Endothelial cell of umbilical vein (primary cell): ENCODE measurements at regions not wholly inside any gene's neighbourhood (a gene's known extent, or its start where the extent isn't known, plus 50 kb on each side); places are given as distances from the start of the nearest gene placed in this dataset.

Experiments
- BruUV-seq: library from RNA; stranded (reverse); fragments of 400-500 nt; replicated peaks from 2 replicates; lab custom pipeline; 2021; lab: Mats Ljungman, UMichigan
- CTCF ChIA-PET: fragments of 300-600, 350-600 bp; sonication (Branson Sonifier 250); formaldehyde crosslinking; loops from one replicate; lab custom pipeline; 2021; ENCODE audit warnings: antibody characterized with exemption, inconsistent platforms; lab: Charles Lee
- POLR2A ChIA-PET: fragments of 300-600, 350-600 bp; sonication (Branson Sonifier 250); formaldehyde crosslinking; loops from one replicate; lab custom pipeline; 2021; ENCODE audit warnings: antibody characterized with exemption, inconsistent platforms; lab: Charles Lee
- DNase-seq: peaks from one replicate; pipeline ENCODE4 v3.0.0-alpha.2; 2011; ENCODE audit warnings: low read depth, low spot score
- FAIRE-seq: peaks from 2 replicates; lab custom pipeline; 2011; peaks lifted over from hg19 to GRCh38; lab: Jason Lieb, UNC
- H2AFZ ChIP-seq: 2 replicates; pipeline ENCODE4 v1.6.0; 2012; ENCODE audit warnings: low read depth, low read length, control low read depth, inconsistent platforms
- H3K27ac ChIP-seq: 2 replicates; pipeline ENCODE4 v1.5.1; 2011; ENCODE audit warnings: low read depth, mild to moderate bottlenecking, control low read depth, low read length, moderate library complexity; ENCODE audit not compliant: insufficient read depth
- H3K27me3 ChIP-seq, 2 experiments: 2 replicates each; pipeline versions ENCODE4 v1.6.0 to v1.6.1; 2011; ENCODE audit warnings: low read length in 2 of 2, mixed read lengths in 1 of 2; ENCODE audit not compliant: control insufficient read depth in 2 of 2, insufficient read depth in 2 of 2
- H3K36me3 ChIP-seq, 2 experiments: 2 replicates in 1 of 2; 3 replicates in 1 of 2; pipeline ENCODE4 v1.5.1; 2011; ENCODE audit warnings: low read length in 2 of 2, mild to moderate bottlenecking in 1 of 2, moderate library complexity in 1 of 2; ENCODE audit not compliant: control insufficient read depth in 2 of 2, insufficient read depth in 2 of 2; ENCODE audit errors: extremely low read depth in 1 of 2
- H3K4me1 ChIP-seq: 3 replicates; pipeline ENCODE4 v1.5.1; 2011; ENCODE audit warnings: mild to moderate bottlenecking, low read length; ENCODE audit not compliant: control insufficient read depth, insufficient read depth; ENCODE audit errors: extremely low read depth
- H3K4me2 ChIP-seq: 2 replicates; pipeline ENCODE4 v1.6.1; 2011; ENCODE audit warnings: low read length, control low read depth, mixed read lengths; ENCODE audit not compliant: insufficient read depth
- H3K4me3 ChIP-seq, 3 experiments: fragments of 200-600 bp in 1 of 3; sonication (generic), shearing (Covaris generic) in 1 of 3; replicated peaks in 1 of 3; 2 replicates each; pipeline ENCODE4 v1.5.1; 2011 to 2016; ENCODE audit warnings: control low read depth in 3 of 3, low read length in 3 of 3, mild to moderate bottlenecking in 2 of 3, inconsistent platforms in 1 of 3, low read depth in 1 of 3, moderate library complexity in 1 of 3; ENCODE audit not compliant: insufficient read depth in 1 of 3
- H3K79me2 ChIP-seq: 2 replicates; pipeline ENCODE4 v1.6.0; 2012; ENCODE audit warnings: low read length, inconsistent platforms; ENCODE audit not compliant: control insufficient read depth, insufficient read depth
- H3K9ac ChIP-seq: replicated peaks from 2 replicates; pipeline ENCODE3; 2011; ENCODE audit warnings: low read length, control low read depth; ENCODE audit not compliant: insufficient read depth; ENCODE audit errors: extremely low read depth
- H3K9me1 ChIP-seq: replicated peaks from 3 replicates; pipeline ENCODE4 v1.6.0; 2011; ENCODE audit warnings: mild to moderate bottlenecking, low read length; ENCODE audit not compliant: control insufficient read depth, insufficient read depth; ENCODE audit errors: extremely low read depth
- H3K9me3 ChIP-seq: replicated peaks from 2 replicates; pipeline ENCODE4 v1.5.1; 2012; ENCODE audit warnings: low read length, inconsistent platforms; ENCODE audit not compliant: control insufficient read depth, insufficient read depth
- H4K20me1 ChIP-seq: replicated peaks from 2 replicates; pipeline ENCODE3; 2011; ENCODE audit warnings: mild to moderate bottlenecking, low read length; ENCODE audit not compliant: control insufficient read depth, insufficient read depth; ENCODE audit errors: extremely low read depth
- EZH2 ChIP-seq: IDR thresholded peaks from 2 replicates; pipeline ENCODE4 v1.6.1; 2012; ENCODE audit warnings: borderline replicate concordance, low read depth, mild to moderate bottlenecking, moderate library complexity, low read length, inconsistent platforms; ENCODE audit not compliant: severe bottlenecking
- FOS ChIP-seq: IDR thresholded peaks from 2 replicates; pipeline ENCODE4 v1.6.1; 2011; ENCODE audit warnings: mild to moderate bottlenecking, low read length, moderate library complexity, borderline replicate concordance; ENCODE audit not compliant: insufficient read depth
- GATA2 ChIP-seq: IDR thresholded peaks from 2 replicates; pipeline ENCODE4 v1.7.0; 2011; ENCODE audit warnings: low read depth, mild to moderate bottlenecking, moderate library complexity, mixed read lengths, low read length; ENCODE audit not compliant: insufficient read length, insufficient read depth
- JUN ChIP-seq: IDR thresholded peaks from 2 replicates; pipeline ENCODE4 v1.6.1; 2011; ENCODE audit warnings: borderline replicate concordance, low read depth; ENCODE audit not compliant: insufficient read length, insufficient read depth
- MYC ChIP-seq: IDR thresholded peaks from one replicate; pipeline ENCODE4 v1.6.1; 2011; ENCODE audit warnings: mild to moderate bottlenecking, low read depth, low read length
- POLR2A ChIP-seq: IDR thresholded peaks from 2 replicates; pipeline ENCODE4 v1.6.1; 2012; ENCODE audit warnings: low read depth, mild to moderate bottlenecking, control low read depth, low read length
- POLR2AphosphoS5 ChIP-seq: IDR thresholded peaks from 2 replicates; pipeline ENCODE4 v1.6.1; 2012; ENCODE audit warnings: low read depth, mild to moderate bottlenecking, control low read depth, low read length, moderate library complexity; ENCODE audit not compliant: insufficient read depth
- dilution Hi-C: fragments of 300-500 bp; cut with MboI; formaldehyde crosslinking; loops from one replicate; pipeline ENCODE4 v1.15.0; 2019; ENCODE audit warnings: low sequenced_read_pairs; ENCODE audit not compliant: extremely low pct_ligation_motif_present
- intact Hi-C: fragments of 100-400 bp; cut with micrococcal nuclease; formaldehyde crosslinking; loops from one replicate; pipeline ENCODE4 v1.10.0; 2022
- TF ChIP-seq, protein P1 (sequence below), 2 donors: IDR thresholded peaks; 1 replicate in 1 of 2; 2 replicates in 1 of 2; pipeline ENCODE4 v1.5.1; 2011; ENCODE audit warnings: low read length in 2 of 2, mild to moderate bottlenecking in 2 of 2, moderate library complexity in 2 of 2, control low read depth in 1 of 2, inconsistent platforms in 1 of 2, low read depth in 1 of 2; ENCODE audit not compliant: insufficient read depth in 1 of 2; ENCODE audit errors: extremely low read depth in 1 of 2
- TF ChIP-seq, protein P2 (sequence below): IDR thresholded peaks from 2 replicates; pipeline ENCODE4 v1.6.1; 2011; ENCODE audit not compliant: insufficient read depth, insufficient read length

GRCh38 chrX:26019386-26019785 is 118.8 kb upstream of the MAGEB18 start:
- intact Hi-C loops: no loop called here
- CTCF ChIA-PET: no interaction called here
- no TSS peak for BruUV-seq

More at GRCh38 chrX:26019386-26019785, 118.8 kb upstream of the MAGEB18 start:
- DNase-seq (no peak), FAIRE-seq (no peak)
- no peaks in the 10 kb centered on the region for H3K79me2 ChIP-seq
- no peak overlapping the region for H3K4me2 ChIP-seq
- H3K4me3 ChIP-seq: no peak overlapping the region
- no peaks in the 10 kb centered on the region for H3K4me1 ChIP-seq
- dilution Hi-C loops: no loop called here
- H3K36me3 ChIP-seq: no peaks in the 10 kb centered on the region
- no peaks in the 10 kb centered on the region for H4K20me1 ChIP-seq
- no peak overlapping the region for H3K9ac ChIP-seq
- POLR2A ChIA-PET: no interaction called here
- TF ChIP-seq GATA2: no peak
- TF ChIP-seq, protein P1, sequence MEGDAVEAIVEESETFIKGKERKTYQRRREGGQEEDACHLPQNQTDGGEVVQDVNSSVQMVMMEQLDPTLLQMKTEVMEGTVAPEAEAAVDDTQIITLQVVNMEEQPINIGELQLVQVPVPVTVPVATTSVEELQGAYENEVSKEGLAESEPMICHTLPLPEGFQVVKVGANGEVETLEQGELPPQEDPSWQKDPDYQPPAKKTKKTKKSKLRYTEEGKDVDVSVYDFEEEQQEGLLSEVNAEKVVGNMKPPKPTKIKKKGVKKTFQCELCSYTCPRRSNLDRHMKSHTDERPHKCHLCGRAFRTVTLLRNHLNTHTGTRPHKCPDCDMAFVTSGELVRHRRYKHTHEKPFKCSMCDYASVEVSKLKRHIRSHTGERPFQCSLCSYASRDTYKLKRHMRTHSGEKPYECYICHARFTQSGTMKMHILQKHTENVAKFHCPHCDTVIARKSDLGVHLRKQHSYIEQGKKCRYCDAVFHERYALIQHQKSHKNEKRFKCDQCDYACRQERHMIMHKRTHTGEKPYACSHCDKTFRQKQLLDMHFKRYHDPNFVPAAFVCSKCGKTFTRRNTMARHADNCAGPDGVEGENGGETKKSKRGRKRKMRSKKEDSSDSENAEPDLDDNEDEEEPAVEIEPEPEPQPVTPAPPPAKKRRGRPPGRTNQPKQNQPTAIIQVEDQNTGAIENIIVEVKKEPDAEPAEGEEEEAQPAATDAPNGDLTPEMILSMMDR (IDR thresholded peaks at IDR 0.05; ENCODE audit: extremely low read depth in 1 of 2, insufficient read depth in 1 of 2, low read depth in 1 of 2, low read length in 2 of 2): no peak
- no peak for TF ChIP-seq POLR2A
- TF ChIP-seq, protein P2, sequence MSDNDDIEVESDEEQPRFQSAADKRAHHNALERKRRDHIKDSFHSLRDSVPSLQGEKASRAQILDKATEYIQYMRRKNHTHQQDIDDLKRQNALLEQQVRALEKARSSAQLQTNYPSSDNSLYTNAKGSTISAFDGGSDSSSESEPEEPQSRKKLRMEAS: no peak
- no peak for TF ChIP-seq POLR2AphosphoS5
- TF ChIP-seq FOS: no peak
- TF ChIP-seq EZH2: no peak
- no peak for TF ChIP-seq MYC
- no peak for TF ChIP-seq JUN
- no peaks in the 10 kb centered on the region for H3K9me1 ChIP-seq
- H2AFZ ChIP-seq: no peak overlapping the region
- H3K27me3 ChIP-seq: no peaks in the 10 kb centered on the region
- no peaks in the 10 kb centered on the region for H3K9me3 ChIP-seq
- H3K27ac ChIP-seq: no peak overlapping the region
